Colonic mucosa (tissue), 4 donors: ENCODE measurements at regions not wholly inside any gene's neighbourhood (a gene's known extent, or its start where the extent isn't known, plus 50 kb on each side); places are given as distances from the start of the nearest gene placed in this dataset.

Experiments
- DNase-seq: peaks from one replicate; pipeline ENCODE4 v3.0.0-alpha.2; 2020
- H3K27ac ChIP-seq: fragments of 200-600 bp; one replicate; pipeline ENCODE4 v1.8.0; 2021
- H3K27me3 ChIP-seq: fragments of 200-600 bp; one replicate; pipeline ENCODE4 v1.8.0; 2021
- H3K36me3 ChIP-seq: fragments of 200-600 bp; one replicate; pipeline ENCODE4 v1.8.0; 2021
- H3K4me1 ChIP-seq: fragments of 200-600 bp; one replicate; pipeline ENCODE4 v1.8.0; 2021; ENCODE audit warnings: mild to moderate bottlenecking
- H3K4me3 ChIP-seq: fragments of 200-600 bp; one replicate; pipeline ENCODE4 v1.8.0; 2021
- H3K9ac ChIP-seq, 2 donors: one replicate each; pipeline ENCODE4 v1.7.0; 2013; ENCODE audit warnings: control low read depth in 2 of 2, low read depth in 2 of 2, low read length in 2 of 2
- H3K9me3 ChIP-seq: fragments of 200-600 bp; one replicate; pipeline ENCODE4 v1.8.0; 2021
- CTCF ChIP-seq: fragments of 200-600 bp; IDR thresholded peaks from one replicate; pipeline ENCODE4 v1.8.0; 2022; ENCODE audit warnings: antibody characterized with exemption, mild to moderate bottlenecking
- intact Hi-C: fragments of 100-400 bp; cut with DNase I; formaldehyde crosslinking; loops from one replicate; pipeline ENCODE4 v1.14.1; 2022
- donor health status: healthy.
- donor health status: DM: no; HTN: no; CAD: no.
- donor health status: DM: no; HTN: no; CAD: no.

DNA sequence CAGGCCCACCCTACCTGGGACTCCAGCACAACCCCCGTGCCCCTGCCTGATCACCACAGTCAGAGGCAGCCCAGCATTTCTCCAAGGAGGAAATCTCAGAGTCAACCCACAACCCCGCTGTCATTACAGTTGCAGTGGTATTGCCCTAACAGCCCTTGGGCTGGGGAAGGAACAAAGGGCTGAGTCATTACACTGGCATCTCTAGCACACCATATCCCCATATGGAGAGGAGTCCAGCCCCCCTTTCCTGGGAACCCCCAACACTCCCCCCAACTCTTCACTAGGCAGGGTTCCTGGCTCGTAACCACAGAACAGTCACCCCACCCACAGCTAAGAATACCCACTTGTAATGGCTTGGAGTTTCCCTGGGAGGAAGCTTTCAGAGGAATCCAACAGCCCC is 149.4 kb upstream of the OGFRL1 start:
- intact Hi-C loops: no loop called here
- TF ChIP-seq CTCF: no peak
- no peaks in the 10 kb centered on the region for H3K36me3 ChIP-seq
- no peaks in the 10 kb centered on the region for H3K4me1 ChIP-seq
- H3K27me3 ChIP-seq: no peaks in the 10 kb centered on the region
- no peak overlapping the region for H3K27ac ChIP-seq
- H3K9me3 ChIP-seq: no peaks in the 10 kb centered on the region
- DNase-seq: no peak
- H3K9ac ChIP-seq: no peak overlapping the region
- no peak overlapping the region for H3K4me3 ChIP-seq

DNA sequence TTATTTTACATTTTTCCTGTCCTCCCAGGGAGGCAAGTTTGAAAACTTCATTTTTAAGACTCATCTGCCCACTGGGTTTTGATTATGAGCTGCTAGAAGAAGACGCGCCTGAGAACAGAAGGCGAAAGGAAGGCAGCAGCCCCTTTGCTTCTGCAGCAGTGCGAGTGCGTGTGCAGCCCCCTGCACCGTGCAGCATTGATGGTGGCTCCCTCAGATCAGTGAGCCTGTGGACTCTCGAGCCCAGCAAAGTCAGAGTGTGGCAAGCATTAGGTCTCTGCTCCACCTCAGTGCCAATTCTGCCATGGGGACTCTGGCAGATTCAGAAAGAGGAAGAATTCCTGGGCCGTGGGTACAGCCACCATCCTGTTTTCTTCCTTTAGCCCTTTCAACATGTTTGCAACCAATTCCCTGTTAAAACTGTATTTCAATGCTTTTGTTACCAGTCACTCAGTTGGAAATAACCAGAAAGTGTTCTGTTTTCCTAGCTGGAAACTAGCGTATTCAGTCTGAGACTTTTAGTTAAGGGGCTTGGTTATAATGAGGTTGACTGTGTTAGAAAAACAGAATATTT is 134.8 kb upstream of the OGFRL1 start:
- Histone ChIP-seq H3K4me1 (no peaks in the 10 kb centered on the region), H3K4me3 (no peak overlapping the region), H3K27ac (no peak overlapping the region), H3K36me3 (no peaks in the 10 kb centered on the region), H3K9me3 (no peaks in the 10 kb centered on the region), H3K27me3 (no peaks in the 10 kb centered on the region), H3K9ac (no peak overlapping the region)
- DNase-seq: no peak
- TF ChIP-seq CTCF: no peak
- intact Hi-C loops: no loop called here

- no peak overlapping the region for H3K4me3 ChIP-seq
Measured at GRCh38 chr6:71157345-71157744, 131.3 kb upstream of the OGFRL1 start.

GRCh38 chr6:71164890-71165289 is 123.7 kb upstream of the OGFRL1 start:
- no peak for TF ChIP-seq CTCF
- H3K9ac ChIP-seq: no peak overlapping the region
- DNase-seq: no peak
- H3K36me3 ChIP-seq: no peaks in the 10 kb centered on the region
- H3K9me3 ChIP-seq: no peaks in the 10 kb centered on the region
- intact Hi-C loops: no loop called here
- no peaks in the 10 kb centered on the region for H3K4me1 ChIP-seq
- H3K4me3 ChIP-seq: no peak overlapping the region
- no peak overlapping the region for H3K27ac ChIP-seq
- H3K27me3 ChIP-seq: no peaks in the 10 kb centered on the region

More at GRCh38 chr6:71157345-71157744, 131.3 kb upstream of the OGFRL1 start:
- Histone ChIP-seq H3K27ac (no peak overlapping the region), H3K36me3 (no peaks in the 10 kb centered on the region), H3K4me1 (no peaks in the 10 kb centered on the region), H3K9ac (no peak overlapping the region), H3K9me3 (no peaks in the 10 kb centered on the region), H3K27me3 (no peaks in the 10 kb centered on the region)
- no peak for DNase-seq
- intact Hi-C loops: no loop called here
- TF ChIP-seq CTCF: no peak

DNA sequence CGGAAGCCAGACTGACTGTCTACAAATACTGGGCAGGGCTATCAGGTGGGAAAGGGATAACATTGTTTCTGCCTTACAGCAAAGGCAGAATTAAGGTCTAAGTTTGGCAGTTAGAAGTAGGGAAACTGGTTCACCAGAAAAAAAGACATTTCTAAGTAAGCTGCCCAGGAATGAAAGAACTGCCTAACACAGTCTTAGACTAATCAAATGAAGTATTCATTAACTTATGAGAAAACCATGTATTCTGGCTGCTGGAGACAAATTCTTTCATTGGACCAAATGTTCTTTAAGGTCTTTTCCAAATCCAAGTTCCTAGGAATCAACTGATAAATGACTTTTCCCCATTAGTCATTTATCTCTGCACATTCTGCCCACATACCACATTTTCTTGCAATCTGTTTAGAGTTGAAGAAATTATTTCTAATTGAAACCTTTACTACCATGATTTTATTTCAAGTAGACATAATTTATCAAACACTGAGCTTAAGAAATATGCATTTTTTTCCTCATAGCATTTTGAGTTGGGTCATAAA is 120.3 kb upstream of the OGFRL1 start:
- Histone ChIP-seq H3K9ac (no peak overlapping the region), H3K27ac (no peak overlapping the region), H3K27me3 (no peaks in the 10 kb centered on the region), H3K36me3 (no peaks in the 10 kb centered on the region), H3K4me1 (no peaks in the 10 kb centered on the region), H3K9me3 (no peaks in the 10 kb centered on the region), H3K4me3 (no peak overlapping the region)
- no peak for DNase-seq
- TF ChIP-seq CTCF: no peak
- intact Hi-C loops: no loop called here
